ENCODE measurements at regions not wholly inside any gene's neighbourhood (a gene's known extent, or its start where the extent isn't known, plus 50 kb on each side); places are given as distances from the start of the nearest gene placed in this dataset.
"Not testable (repeated sequence)": the region's sequence is repeated elsewhere in the genome, so short reads cannot be mapped to it uniquely, and the experiment has no call there.

DNA sequence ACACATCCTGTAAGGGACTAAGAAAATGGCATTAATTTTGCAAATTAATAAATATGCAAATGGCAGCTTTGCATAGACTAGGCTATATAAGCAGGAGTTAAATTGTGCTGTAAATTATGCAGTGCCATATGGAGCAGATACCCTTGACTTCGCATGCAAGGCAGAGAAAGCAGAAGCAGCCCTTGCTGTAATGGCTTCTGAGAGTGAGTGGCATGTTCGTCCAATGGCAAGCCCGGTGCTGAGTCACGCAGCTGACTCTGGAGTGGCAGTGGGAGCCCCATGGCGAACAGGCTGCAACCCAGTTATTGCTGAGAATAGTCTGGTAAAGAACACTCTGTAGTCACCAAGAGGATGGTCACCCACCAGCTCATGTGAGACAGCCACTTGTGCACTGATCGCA, 1186.5 kb downstream of the TYW1 start:
- intact Hi-C loops (cut with DNase I), result no loop called here
- no peak for DNase-seq

GRCh38 chr7:68185631-68186456, 1189.2 kb downstream of the TYW1 start:
- intact Hi-C loops (cut with DNase I), result no loop called here
- peak in 1 of 10 donors; percentile 8 for DNase-seq

DNA sequence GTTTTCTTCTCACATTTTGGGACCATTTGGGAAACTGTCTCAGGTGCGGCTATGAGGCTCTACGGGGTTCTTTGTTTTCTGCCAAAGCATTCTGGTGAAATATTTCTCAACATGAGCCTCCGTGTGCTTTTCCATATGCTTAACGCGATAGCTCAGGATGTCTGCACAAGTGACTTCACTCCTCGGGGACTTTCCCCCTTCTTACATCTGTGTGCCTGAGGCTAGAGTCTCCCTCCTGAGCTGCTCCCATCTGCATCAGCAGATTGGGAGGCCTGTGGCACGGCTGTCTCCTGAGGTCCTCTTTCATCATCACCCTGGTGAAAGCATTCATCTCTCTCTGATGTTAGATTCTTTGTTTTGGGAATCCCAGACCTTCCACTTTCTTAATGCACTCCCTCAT, 1190.9 kb downstream of the TYW1 start:
- no peak for DNase-seq
- intact Hi-C loops (cut with DNase I), result no loop called here

DNA sequence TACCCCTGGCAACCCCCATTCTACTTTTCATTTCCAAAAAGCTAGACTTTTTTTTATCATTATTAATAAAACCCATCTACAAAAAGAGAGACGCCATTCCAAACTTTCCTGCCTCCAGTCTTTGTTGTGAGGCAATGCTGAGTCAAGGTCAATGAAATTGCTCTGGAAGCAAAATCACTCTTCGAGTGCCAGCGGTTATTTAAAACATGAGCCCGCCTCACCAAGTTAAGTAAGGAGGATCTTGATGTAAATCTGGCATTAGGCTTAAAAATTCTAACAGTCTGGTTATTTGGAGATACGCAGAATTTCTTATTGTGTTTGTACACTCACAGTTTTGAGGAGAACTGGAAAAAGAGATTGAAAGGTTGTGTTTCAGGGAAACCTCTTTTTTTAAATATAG, 1196.3 kb downstream of the TYW1 start:
- intact Hi-C loops (cut with DNase I), result no loop called here
- no peak for DNase-seq

DNA sequence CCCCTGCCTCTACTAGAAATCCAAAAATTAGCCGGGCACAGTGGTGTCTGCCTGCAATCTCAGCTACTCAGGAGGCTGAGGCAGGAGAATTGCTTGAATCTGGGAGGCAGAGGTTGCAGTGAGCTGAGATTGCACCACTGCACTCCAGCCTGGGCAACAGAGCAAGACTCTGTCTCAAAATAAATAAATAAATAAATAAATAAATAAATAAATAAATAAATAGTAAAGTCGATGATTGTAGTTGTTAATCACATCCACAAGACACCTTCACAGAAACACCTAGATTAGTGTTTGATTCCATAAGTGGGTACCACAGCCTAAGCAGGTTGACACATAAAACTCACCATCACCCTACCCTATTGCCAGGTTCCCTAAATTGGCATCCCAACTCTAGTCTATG, 1199.0 kb downstream of the TYW1 start:
- DNase-seq, result not testable (repeated sequence)

DNA sequence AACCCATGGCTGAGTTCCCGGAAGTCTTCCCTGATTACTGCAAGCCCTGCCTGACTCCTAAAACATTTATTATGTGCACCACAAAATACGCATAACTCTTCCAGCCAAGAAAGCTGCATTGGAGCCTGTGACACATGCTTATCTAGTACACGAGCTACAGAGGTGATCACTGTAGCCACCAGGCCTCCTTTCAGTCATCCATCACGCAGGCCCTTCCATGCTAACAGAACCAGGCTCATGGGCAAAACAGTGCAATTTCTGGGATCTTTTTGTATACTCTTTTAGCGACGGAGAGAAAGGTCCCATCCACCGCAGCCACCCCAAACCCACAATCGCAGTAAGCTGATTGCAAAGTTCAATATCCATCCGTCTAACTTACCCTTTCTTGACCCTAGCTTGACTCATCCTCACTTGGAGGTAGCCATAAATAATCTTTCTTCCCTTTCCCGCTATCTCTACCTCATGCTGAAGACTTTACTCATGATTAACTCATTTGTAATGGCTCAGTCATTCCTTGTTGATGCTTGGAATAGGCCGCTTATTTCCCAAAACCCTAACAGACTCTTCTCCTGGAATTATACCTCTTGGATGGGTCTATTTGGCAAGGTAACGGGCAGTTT, 1203.5 kb downstream of the TYW1 start:
- intact Hi-C loops (cut with DNase I), result no loop called here
- DNase-seq, result no peak

More for the DNA sequence above, 1199.0 kb downstream of the TYW1 start:
- intact Hi-C loops (cut with DNase I), result not testable (repeated sequence)

DNA sequence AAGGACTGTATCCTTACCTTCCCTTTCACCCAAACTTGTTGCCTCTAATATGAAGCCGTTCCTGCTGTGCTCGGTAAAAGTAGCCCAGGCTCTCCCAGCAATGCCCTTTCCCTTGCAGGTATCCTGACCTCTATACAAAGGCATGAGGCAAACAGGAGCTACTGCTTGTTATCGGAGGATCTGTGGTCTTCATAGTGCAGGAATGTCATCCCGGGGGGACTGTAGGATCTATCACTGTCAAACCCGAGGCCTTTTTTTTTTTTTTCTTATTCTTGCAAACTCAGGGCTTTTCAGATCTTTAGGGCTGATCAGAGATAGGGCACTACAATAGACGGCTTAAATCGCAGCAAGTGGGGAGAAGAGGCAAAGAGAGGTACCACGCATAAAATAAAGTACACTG, 1206.6 kb downstream of the TYW1 start:
- DNase-seq, result no peak
- intact Hi-C loops (cut with DNase I), result no loop called here

GRCh38 chr7:68205826-68206225, 1209.2 kb downstream of the TYW1 start:
- no peak for DNase-seq
- intact Hi-C loops (cut with DNase I), result no loop called here

- intact Hi-C loops (cut with DNase I), result no loop called here
- no peak for DNase-seq
Observed at GRCh38 chr7:68206946-68207485, 1210.4 kb downstream of the TYW1 start.

- no peak for DNase-seq
- intact Hi-C loops (cut with DNase I), result no loop called here
Observed at GRCh38 chr7:68207676-68208075, 1211.0 kb downstream of the TYW1 start.

GRCh38 chr7:68209486-68209885, 1212.9 kb downstream of the TYW1 start:
- DNase-seq, result no peak
- intact Hi-C loops (cut with DNase I), result no loop called here

DNA sequence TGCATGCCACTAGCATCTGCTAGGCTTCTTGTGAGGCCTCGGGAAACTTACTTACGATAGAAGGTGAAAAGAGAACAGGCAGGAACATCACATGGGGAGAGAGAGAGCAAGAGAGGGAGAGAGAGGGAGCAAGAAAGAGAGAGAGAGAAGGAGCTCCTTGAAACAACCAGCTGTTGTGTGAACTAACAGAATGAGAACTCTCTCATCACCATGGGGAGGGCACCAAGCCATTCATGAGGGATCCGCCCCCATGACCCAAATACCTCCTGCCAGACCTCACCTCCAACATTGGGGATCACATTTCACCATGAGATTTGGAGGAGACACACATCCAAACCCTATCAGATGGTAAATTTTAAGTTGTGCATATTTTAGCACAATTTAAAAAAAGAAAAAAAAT, 1217.2 kb downstream of the TYW1 start:
- no peak for DNase-seq
- intact Hi-C loops (cut with DNase I), result no loop called here

DNA sequence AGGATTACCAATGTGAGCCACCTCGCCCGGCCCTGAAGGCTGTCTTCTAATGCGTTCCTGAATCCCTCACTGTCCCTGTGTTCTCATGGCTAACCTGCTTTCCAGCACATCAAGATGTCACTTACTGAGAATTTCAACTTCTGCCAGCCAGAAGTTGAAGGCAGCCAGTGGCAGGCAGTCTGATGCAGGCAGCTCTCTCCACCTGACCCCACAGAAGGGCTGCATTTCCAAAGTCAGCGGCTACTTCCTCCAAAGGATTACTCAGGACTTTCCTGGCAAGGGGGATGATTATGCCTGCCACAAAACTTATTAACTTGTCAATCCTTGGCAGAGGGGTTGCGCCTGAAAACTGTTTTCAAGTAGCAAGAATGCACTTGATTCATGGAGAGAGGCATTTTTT, 1219.4 kb downstream of the TYW1 start:
- DNase-seq, result no peak
- intact Hi-C loops (cut with DNase I), result no loop called here

GRCh38 chr7:68217426-68217825, 1220.8 kb downstream of the TYW1 start:
- no peak for DNase-seq
- intact Hi-C loops (cut with DNase I), result no loop called here

DNA sequence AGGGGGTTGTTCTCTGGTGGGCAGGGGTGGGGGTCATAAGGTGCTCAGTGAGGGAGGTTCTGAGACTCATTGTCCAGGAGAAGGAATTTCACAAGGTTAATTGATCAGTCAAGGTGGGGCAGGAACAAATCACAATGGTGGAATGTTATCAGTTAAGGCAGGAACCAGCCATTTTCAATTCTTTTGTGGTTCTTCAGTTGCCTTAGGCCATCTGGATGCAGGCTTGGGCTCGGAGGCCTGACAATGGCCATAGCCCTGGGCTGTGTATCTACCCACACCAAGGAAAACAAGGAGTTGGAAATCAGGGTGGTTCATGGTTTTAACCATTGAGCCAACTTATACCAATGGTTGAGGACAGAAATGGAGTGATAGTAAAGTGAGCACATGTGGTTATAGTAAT, 1221.8 kb downstream of the TYW1 start:
- DNase-seq, result no peak
- intact Hi-C loops (cut with DNase I), result no loop called here

DNA sequence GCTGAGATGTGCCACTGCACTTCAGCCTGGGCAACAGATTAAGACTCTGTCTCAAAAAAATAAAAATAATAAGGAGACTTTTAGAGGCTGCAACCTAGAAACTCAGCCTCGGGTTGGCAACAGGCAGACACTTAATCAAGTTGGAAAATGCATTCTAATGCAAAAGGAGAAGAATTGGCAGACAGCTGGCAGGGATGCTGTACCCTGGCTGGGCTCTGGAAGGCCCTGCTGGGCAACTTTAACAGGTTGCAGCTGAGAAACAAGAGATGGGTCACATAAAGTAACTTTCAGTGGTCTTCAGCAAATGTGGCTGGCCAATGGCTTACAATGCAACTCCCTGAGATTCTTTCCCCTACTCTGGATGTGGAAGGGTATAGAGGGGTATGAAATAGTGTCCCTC, 1225.7 kb downstream of the TYW1 start:
- DNase-seq, result peak in 1 of 10 donors; percentile 12
- intact Hi-C loops (cut with DNase I), result no loop called here

- intact Hi-C loops (cut with DNase I), result no loop called here
- peak; percentile 12 to 87 (median 46) for DNase-seq
Observed at GRCh38 chr7:68224041-68224741, 1227.6 kb downstream of the TYW1 start.

DNA sequence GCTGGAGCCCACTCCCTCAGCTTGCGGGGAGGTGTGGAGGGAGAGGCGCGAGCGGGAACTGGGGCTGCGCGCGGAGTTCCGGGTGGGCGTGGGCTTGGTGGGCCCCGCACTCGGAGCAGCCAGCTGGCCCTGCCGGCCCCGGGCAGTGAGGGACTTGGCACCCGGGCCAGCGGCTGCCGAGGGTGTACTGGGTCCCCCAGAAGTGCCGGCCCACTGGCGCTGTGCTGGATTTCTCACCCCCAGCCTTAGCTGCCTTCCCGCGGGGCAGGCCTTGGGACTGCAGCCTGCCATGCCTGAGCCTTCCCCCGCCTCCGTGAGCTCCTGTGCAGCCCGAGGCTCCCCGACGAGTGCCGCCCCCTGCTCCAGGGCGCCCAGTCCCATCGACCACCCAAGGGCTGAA, 1234.4 kb downstream of the TYW1 start:
- DNase-seq; intact Hi-C loops (cut with DNase I): not testable (repeated sequence)

- no peak for DNase-seq
- intact Hi-C loops (cut with DNase I), result no loop called here
Observed at GRCh38 chr7:68235937-68236336, 1239.3 kb downstream of the TYW1 start.

GRCh38 chr7:68238204-68238805, 1241.7 kb downstream of the TYW1 start:
- no peak for DNase-seq

GRCh38 chr7:68243128-68243527, 1246.5 kb downstream of the TYW1 start:
- intact Hi-C loops (cut with DNase I), result no loop called here
- DNase-seq, result no peak

More at GRCh38 chr7:68238204-68238805, 1241.7 kb downstream of the TYW1 start:
- intact Hi-C loops (cut with DNase I), result no loop called here
